Activated T-helper 17 cell treated with anti-CD3 and anti-CD28 coated beads, Interleukin-2, amount 50 U/mL, for 72 hours (primary cell): ENCODE measurements at regions not wholly inside any gene's neighbourhood (a gene's known extent, or its start where the extent isn't known, plus 50 kb on each side); places are given as distances from the start of the nearest gene placed in this dataset.

Source experiments
- ATAC-seq: fragments of 150-1000 bp; cut with Tn5 transposase; replicated peaks from 2 replicates; pipeline ENCODE4 v1.10.0; 2021; ENCODE audit warnings: mild to moderate bottlenecking, moderate library complexity
- H3K27ac Mint-ChIP-seq: one replicate; pipeline ENCODE4 v1.8.0; 2022; ENCODE audit warnings: mixed read lengths
- H3K27me3 Mint-ChIP-seq: one replicate; pipeline ENCODE4 v1.8.0; 2022; ENCODE audit warnings: mixed read lengths
- H3K36me3 Mint-ChIP-seq: one replicate; pipeline ENCODE4 v1.8.0; 2022; ENCODE audit warnings: low read depth, mild to moderate bottlenecking, mixed read lengths
- H3K4me1 Mint-ChIP-seq: one replicate; pipeline ENCODE4 v1.8.0; 2022; ENCODE audit warnings: mixed read lengths
- H3K4me3 Mint-ChIP-seq: one replicate; pipeline ENCODE4 v1.8.0; 2022; ENCODE audit warnings: mild to moderate bottlenecking, mixed read lengths
- H3K9me3 Mint-ChIP-seq: one replicate; pipeline ENCODE4 v1.8.0; 2022; ENCODE audit warnings: mixed read lengths

GRCh38 chr18:45493830-45494229 is 121.4 kb upstream of the SLC14A2 start:
- ATAC-seq = no peak
- no peaks in the 10 kb centered on the region for H3K4me1 Mint-ChIP-seq
- no peaks in the 10 kb centered on the region for H3K36me3 Mint-ChIP-seq
- H3K9me3 Mint-ChIP-seq = no peaks in the 10 kb centered on the region
- no peak overlapping the region for H3K4me3 Mint-ChIP-seq
- no peak overlapping the region for H3K27ac Mint-ChIP-seq
- peaks cover 4% of the 10 kb centered on the region for H3K27me3 Mint-ChIP-seq

- no peaks in the 10 kb centered on the region for H3K4me1 Mint-ChIP-seq
Measured at GRCh38 chr18:45494811-45495210, 120.5 kb upstream of the SLC14A2 start.

GRCh38 chr18:45496741-45497140 is 118.5 kb upstream of the SLC14A2 start:
- H3K4me1 Mint-ChIP-seq = no peaks in the 10 kb centered on the region
- no peak overlapping the region for H3K4me3 Mint-ChIP-seq
- ATAC-seq = no peak
- H3K9me3 Mint-ChIP-seq = no peaks in the 10 kb centered on the region
- peaks cover 7% of the 10 kb centered on the region for H3K27me3 Mint-ChIP-seq
- H3K36me3 Mint-ChIP-seq = no peaks in the 10 kb centered on the region
- no peak overlapping the region for H3K27ac Mint-ChIP-seq

More at GRCh38 chr18:45494811-45495210, 120.5 kb upstream of the SLC14A2 start:
- no peaks in the 10 kb centered on the region for H3K9me3 Mint-ChIP-seq
- H3K36me3 Mint-ChIP-seq = no peaks in the 10 kb centered on the region
- H3K27me3 Mint-ChIP-seq = peaks cover 4% of the 10 kb centered on the region
- no peak overlapping the region for H3K4me3 Mint-ChIP-seq
- no peak overlapping the region for H3K27ac Mint-ChIP-seq
- no peak for ATAC-seq

- peaks cover 7% of the 10 kb centered on the region for H3K27me3 Mint-ChIP-seq
- no peak overlapping the region for H3K27ac Mint-ChIP-seq
- no peak overlapping the region for H3K4me3 Mint-ChIP-seq
- H3K36me3 Mint-ChIP-seq = no peaks in the 10 kb centered on the region
- H3K4me1 Mint-ChIP-seq = no peaks in the 10 kb centered on the region
- ATAC-seq = no peak
- H3K9me3 Mint-ChIP-seq = no peaks in the 10 kb centered on the region
Measured at GRCh38 chr18:45497595-45498286, 117.5 kb upstream of the SLC14A2 start.

GRCh38 chr18:45498287-45498658 is 117.0 kb upstream of the SLC14A2 start:
- Mint-ChIP-seq H3K36me3 (no peaks in the 10 kb centered on the region), H3K27me3 (peaks cover 7% of the 10 kb centered on the region), H3K4me3 (no peak overlapping the region), H3K9me3 (no peaks in the 10 kb centered on the region), H3K4me1 (no peaks in the 10 kb centered on the region), H3K27ac (no peak overlapping the region)
- ATAC-seq = no peak

- no peak overlapping the region for H3K27ac Mint-ChIP-seq
- no peak for ATAC-seq
- H3K4me3 Mint-ChIP-seq = no peak overlapping the region
- H3K27me3 Mint-ChIP-seq = peaks cover 6% of the 10 kb centered on the region
- H3K4me1 Mint-ChIP-seq = no peaks in the 10 kb centered on the region
- H3K9me3 Mint-ChIP-seq = peaks cover 3% of the 10 kb centered on the region
- no peaks in the 10 kb centered on the region for H3K36me3 Mint-ChIP-seq
Measured at GRCh38 chr18:45503990-45504389, 111.3 kb upstream of the SLC14A2 start.

- H3K9me3 Mint-ChIP-seq = peaks cover 3% of the 10 kb centered on the region
- H3K27me3 Mint-ChIP-seq = peaks cover 6% of the 10 kb centered on the region
- no peaks in the 10 kb centered on the region for H3K4me1 Mint-ChIP-seq
- no peaks in the 10 kb centered on the region for H3K36me3 Mint-ChIP-seq
- ATAC-seq = no peak
- H3K4me3 Mint-ChIP-seq = no peak overlapping the region
- H3K27ac Mint-ChIP-seq = no peak overlapping the region
Measured at GRCh38 chr18:45505497-45506206, 109.6 kb upstream of the SLC14A2 start.

GRCh38 chr18:45506951-45507350 is 108.3 kb upstream of the SLC14A2 start:
- H3K4me1 Mint-ChIP-seq = no peaks in the 10 kb centered on the region
- no peak for ATAC-seq
- H3K4me3 Mint-ChIP-seq = no peak overlapping the region
- H3K36me3 Mint-ChIP-seq = no peaks in the 10 kb centered on the region
- no peak overlapping the region for H3K27ac Mint-ChIP-seq
- H3K27me3 Mint-ChIP-seq = peaks cover 12% of the 10 kb centered on the region
- peaks cover 3% of the 10 kb centered on the region for H3K9me3 Mint-ChIP-seq

- Mint-ChIP-seq H3K36me3 (no peaks in the 10 kb centered on the region), H3K27ac (no peak overlapping the region), H3K9me3 (peaks cover 3% of the 10 kb centered on the region), H3K4me1 (no peaks in the 10 kb centered on the region), H3K4me3 (no peak overlapping the region), H3K27me3 (peaks cover 12% of the 10 kb centered on the region)
- ATAC-seq = no peak
Measured at GRCh38 chr18:45509535-45509934, 105.7 kb upstream of the SLC14A2 start.

GRCh38 chr18:45510656-45511055 is 104.6 kb upstream of the SLC14A2 start:
- Mint-ChIP-seq H3K27me3 (peaks cover 12% of the 10 kb centered on the region), H3K27ac (no peak overlapping the region), H3K4me3 (no peak overlapping the region), H3K36me3 (no peaks in the 10 kb centered on the region), H3K9me3 (peaks cover 3% of the 10 kb centered on the region), H3K4me1 (no peaks in the 10 kb centered on the region)
- ATAC-seq = no peak

- Mint-ChIP-seq H3K9me3 (peaks cover 3% of the 10 kb centered on the region), H3K27ac (no peak overlapping the region), H3K4me1 (no peaks in the 10 kb centered on the region), H3K27me3 (peaks cover 16% of the 10 kb centered on the region), H3K36me3 (no peaks in the 10 kb centered on the region), H3K4me3 (no peak overlapping the region)
- no peak for ATAC-seq
Measured at GRCh38 chr18:45512363-45512953, 102.8 kb upstream of the SLC14A2 start.

GRCh38 chr18:45517181-45517741 is 98.0 kb upstream of the SLC14A2 start:
- Mint-ChIP-seq H3K27me3 (peaks cover 13% of the 10 kb centered on the region), H3K4me3 (no peak overlapping the region), H3K27ac (no peak overlapping the region), H3K4me1 (no peaks in the 10 kb centered on the region), H3K36me3 (no peaks in the 10 kb centered on the region), H3K9me3 (no peaks in the 10 kb centered on the region)
- ATAC-seq = no peak

- no peak overlapping the region for H3K27ac Mint-ChIP-seq
- H3K27me3 Mint-ChIP-seq = peaks cover 18% of the 10 kb centered on the region
- no peak overlapping the region for H3K4me3 Mint-ChIP-seq
- H3K36me3 Mint-ChIP-seq = no peaks in the 10 kb centered on the region
- no peak for ATAC-seq
- peaks cover under 1% of the 10 kb centered on the region for H3K9me3 Mint-ChIP-seq
- H3K4me1 Mint-ChIP-seq = no peaks in the 10 kb centered on the region
Measured at GRCh38 chr18:45518311-45519155, 96.7 kb upstream of the SLC14A2 start.
